CD1c-positive myeloid dendritic cell (primary cell): ENCODE measurements at regions not wholly inside any gene's neighbourhood (a gene's known extent, or its start where the extent isn't known, plus 50 kb on each side); places are given as distances from the start of the nearest gene placed in this dataset.

Experiments used
- DNase-seq: peaks from one replicate; pipeline ENCODE4 v3.0.0-alpha.2; 2016; ENCODE audit errors: extremely low spot score

GRCh38 chr1:14495996-14496395, 102.5 kb upstream of the KAZN start:
- DNase-seq: no peak

- DNase-seq: no peak
Observed at GRCh38 chr1:14498839-14499238, 99.6 kb upstream of the KAZN start.

GRCh38 chr1:14499312-14500040, 99.0 kb upstream of the KAZN start:
- DNase-seq: no peak

GRCh38 chr1:14500041-14500440, 98.4 kb upstream of the KAZN start:
- no peak for DNase-seq

GRCh38 chr1:14500912-14501311, 97.6 kb upstream of the KAZN start:
- DNase-seq: no peak

GRCh38 chr1:14504517-14504916, 94.0 kb upstream of the KAZN start:
- DNase-seq: no peak

GRCh38 chr1:14506471-14507255, 91.8 kb upstream of the KAZN start:
- no peak for DNase-seq

- no peak for DNase-seq
Observed at GRCh38 chr1:14507262-14507661, 91.2 kb upstream of the KAZN start.

- DNase-seq: no peak
Observed at GRCh38 chr1:14508613-14509012, 89.9 kb upstream of the KAZN start.

GRCh38 chr1:14511166-14511680, 87.3 kb upstream of the KAZN start:
- no peak for DNase-seq

GRCh38 chr1:14511796-14512585, 86.5 kb upstream of the KAZN start:
- DNase-seq: no peak

- DNase-seq: no peak
Observed at GRCh38 chr1:14513111-14513510, 85.4 kb upstream of the KAZN start.

- DNase-seq: no peak
Observed at GRCh38 chr1:14514739-14515138, 83.7 kb upstream of the KAZN start.

GRCh38 chr1:14516974-14517840, 81.3 kb upstream of the KAZN start:
- DNase-seq: no peak

GRCh38 chr1:14517841-14518180, 80.7 kb upstream of the KAZN start:
- no peak for DNase-seq

- no peak for DNase-seq
Observed at GRCh38 chr1:14519976-14520375, 78.5 kb upstream of the KAZN start.

GRCh38 chr1:14520514-14521163, 77.8 kb upstream of the KAZN start:
- no peak for DNase-seq

GRCh38 chr1:14521622-14522021, 76.9 kb upstream of the KAZN start:
- DNase-seq: no peak

- DNase-seq: no peak
Observed at GRCh38 chr1:14522077-14522925, 76.2 kb upstream of the KAZN start.

- DNase-seq: no peak
Observed at GRCh38 chr1:14522926-14523241, 75.6 kb upstream of the KAZN start.
